K562 (cell line): ENCODE measurements at regions not wholly inside any gene's neighbourhood (a gene's known extent, or its start where the extent isn't known, plus 50 kb on each side); places are given as distances from the start of the nearest gene placed in this dataset.

Source experiments
- ATAC-seq: fragments of 200-7000 bp; cut with Tn5 transposase; 3 replicates; pipeline ENCODE4 v1.9.1; 2020; ENCODE audit warnings: moderate library complexity
- BruUV-seq: library from RNA; stranded (reverse); fragments of 400-500 nt; replicated peaks from 2 replicates; lab custom pipeline; 2021; lab: Mats Ljungman, UMichigan
- CTCF ChIA-PET: fragments of 300-600 bp; formaldehyde crosslinking; extraction: SDS; loops from one replicate; lab custom pipeline; 2021; ENCODE audit warnings: low intra/inter-chr PET ratio; lab: Yijun Ruan, JAX
- POLR2A ChIA-PET: fragments of 300-600, 350-650 bp; sonication (Branson Sonifier 250); formaldehyde crosslinking; extraction: SDS; loops from one replicate; lab custom pipeline; 2021; ENCODE audit warnings: antibody characterized with exemption, inconsistent platforms; lab: Yijun Ruan, JAX
- DNase-seq, 4 experiments: peaks; one replicate each; pipeline versions ENCODE4 v3.0.0 to v3.0.0-alpha.2; 2011 to 2018; ENCODE audit warnings: low spot score in 3 of 4, mixed read lengths in 3 of 4; ENCODE audit errors: extremely low read depth in 1 of 4
- FAIRE-seq: peaks from 2 replicates; lab custom pipeline; 2011; peaks lifted over from hg19 to GRCh38; lab: Jason Lieb, UNC
- H2AFZ ChIP-seq: 2 replicates; pipeline ENCODE4 v1.6.0; 2011; ENCODE audit warnings: low read depth, low read length, control low read depth, inconsistent platforms
- H3K27ac ChIP-seq: fragments of 200-600 bp; 3 replicates; pipeline ENCODE4 v1.8.0; 2011; ENCODE audit warnings: low read depth, mild to moderate bottlenecking, control low read depth, inconsistent platforms, low read length, moderate library complexity, mixed read lengths; ENCODE audit errors: extremely low read depth
- H3K27me3 ChIP-seq, 2 experiments: fragments of 300-600 bp in 1 of 2; 2 replicates in 1 of 2; 3 replicates in 1 of 2; pipeline versions ENCODE4 v1.6.0 to v1.8.0; 2011; ENCODE audit warnings: inconsistent platforms in 2 of 2, low read length in 2 of 2, mild to moderate bottlenecking in 1 of 2, mixed read lengths in 1 of 2, moderate library complexity in 1 of 2; ENCODE audit not compliant: control insufficient read depth in 2 of 2, insufficient read depth in 2 of 2
- H3K36me3 ChIP-seq: fragments of 300-600 bp; 3 replicates; pipeline ENCODE4 v1.8.0; 2011; ENCODE audit warnings: mild to moderate bottlenecking, low read length, inconsistent platforms; ENCODE audit not compliant: control insufficient read depth, insufficient read depth
- H3K4me1 ChIP-seq, 2 experiments: fragments of 200-600 bp in 1 of 2; replicated peaks in 1 of 2; 2 replicates in 1 of 2; 3 replicates in 1 of 2; pipeline versions ENCODE4 v1.5.1 to v1.8.0; 2011; ENCODE audit warnings: inconsistent platforms in 2 of 2, low read length in 2 of 2, mild to moderate bottlenecking in 1 of 2, mixed read lengths in 1 of 2, moderate library complexity in 1 of 2; ENCODE audit not compliant: control insufficient read depth in 2 of 2, insufficient read depth in 2 of 2
- H3K4me2 ChIP-seq: 2 replicates; pipeline ENCODE4 v1.6.1; 2011; ENCODE audit warnings: low read length, control low read depth, inconsistent platforms, mixed read lengths; ENCODE audit not compliant: insufficient read depth
- H3K4me3 ChIP-seq: fragments of 200-600 bp; sonication (generic), shearing (Covaris generic); 2 replicates; pipeline ENCODE4 v1.5.1; 2016; ENCODE audit warnings: control low read depth, inconsistent platforms
- H3K79me2 ChIP-seq: fragments of 200-600 bp; 3 replicates; pipeline ENCODE4 v1.8.0; 2011; ENCODE audit warnings: low read length, inconsistent platforms; ENCODE audit not compliant: control insufficient read depth, insufficient read depth
- H3K9ac ChIP-seq, 2 experiments: 2 replicates each; pipeline versions ENCODE4 v1.6.0 to v1.6.1; 2011; ENCODE audit warnings: low read depth in 2 of 2, low read length in 2 of 2, control low read depth in 1 of 2, inconsistent platforms in 1 of 2, mild to moderate bottlenecking in 1 of 2, mixed read lengths in 1 of 2; ENCODE audit not compliant: insufficient read depth in 1 of 2
- H3K9me1 ChIP-seq: one replicate; pipeline ENCODE4 v1.6.0; 2011; ENCODE audit warnings: inconsistent platforms, mild to moderate bottlenecking, low read length, moderate library complexity; ENCODE audit not compliant: control insufficient read depth, insufficient read depth
- H3K9me3 ChIP-seq: replicated peaks from 2 replicates; pipeline ENCODE4 v1.5.1; 2011; ENCODE audit warnings: low read depth, low read length, inconsistent platforms; ENCODE audit not compliant: control insufficient read depth, insufficient read depth
- H4K20me1 ChIP-seq: replicated peaks from 2 replicates; pipeline ENCODE4 v1.6.1; 2011; ENCODE audit warnings: low read length, inconsistent platforms, mixed read lengths; ENCODE audit not compliant: control insufficient read depth, insufficient read depth
- CCAR2 ChIP-seq: fragments of 200-400 bp; formaldehyde crosslinking; IDR thresholded peaks from 2 replicates; pipeline ENCODE4 v1.6.1; 2017; ENCODE audit warnings: mild to moderate bottlenecking, low read depth, low read length
- CLOCK ChIP-seq: fragments of 250-450 bp; sonication (Bioruptor Pico); IDR thresholded peaks from 2 replicates; pipeline ENCODE4 v1.4.0; 2020; ENCODE audit warnings: mild to moderate bottlenecking, moderate library complexity, borderline replicate concordance
- ETS2 ChIP-seq: IDR thresholded peaks from 2 replicates; pipeline ENCODE4 v1.6.1; 2016; ENCODE audit warnings: borderline replicate concordance, missing genetic modification characterization, mild to moderate bottlenecking, moderate library complexity, missing compliant biosample characterization; ENCODE audit not compliant: poor library complexity, severe bottlenecking
- SFPQ ChIP-seq: fragments of 200-400 bp; formaldehyde crosslinking; IDR thresholded peaks from 2 replicates; pipeline ENCODE4 v1.6.1; 2017; ENCODE audit warnings: mild to moderate bottlenecking, low read depth, low read length, moderate library complexity
- STAT5A ChIP-seq: IDR thresholded peaks from 2 replicates; pipeline ENCODE4 v1.6.1; 2012; ENCODE audit warnings: low read length, inconsistent platforms, borderline replicate concordance
- WGBS: fragments of 100-300 bp; shearing (Covaris generic); methylation state at CpG from one replicate; pipeline ENCODE4 v1.1.6; 2016; ENCODE audit warnings: low coverage, mixed read lengths; ENCODE audit not compliant: insufficient coverage; ENCODE audit errors: missing lambda C conversion rate; 5-methylcytosine and 5-hydroxymethylcytosine counted together
- in situ Hi-C: fragments of 300-500 bp; cut with MboI; formaldehyde crosslinking; loops from 4 replicates; pipeline ENCODE4 v1.15.0; 2018; ENCODE audit warnings: inconsistent platforms, mixed read lengths
- intact Hi-C: fragments of 100-400 bp; cut with micrococcal nuclease; formaldehyde crosslinking; loops from 2 replicates; pipeline ENCODE4 v1.14.2; 2022

DNA sequence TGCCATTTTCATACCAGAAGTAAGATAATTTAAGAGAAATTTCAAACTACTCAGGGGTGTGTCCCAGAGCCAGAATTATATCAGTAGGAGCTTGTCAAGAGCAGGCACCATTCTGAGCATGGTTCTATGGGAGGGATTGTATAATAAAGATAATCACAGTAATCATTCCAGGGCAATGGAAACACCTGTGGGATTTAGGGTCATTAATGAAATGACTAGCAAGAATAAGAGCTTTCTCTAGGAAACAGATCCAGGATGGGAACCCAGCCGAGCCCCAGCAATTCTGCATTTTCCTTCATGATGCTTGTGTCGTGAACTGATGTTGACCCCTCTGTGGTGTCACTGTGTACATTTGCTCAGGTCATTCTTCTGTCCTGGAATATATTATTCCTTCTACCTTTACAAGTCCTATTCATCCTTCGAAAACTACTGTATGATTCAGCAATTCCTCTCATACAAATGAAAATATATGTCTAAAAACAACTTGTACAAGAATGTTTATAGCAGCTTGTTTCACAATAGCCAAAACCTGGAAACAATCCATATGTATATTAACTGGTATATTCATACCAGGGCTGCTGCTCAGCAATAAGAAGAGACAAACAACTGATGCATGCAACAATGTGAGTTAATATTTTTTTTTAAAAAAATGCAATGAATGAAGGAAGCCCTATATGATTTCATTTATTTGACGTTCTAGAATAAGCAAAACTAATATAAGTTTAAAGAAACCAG lies 687.8 kb upstream of the KLHL29 start:
- Histone ChIP-seq H3K79me2 (no peaks in the 10 kb centered on the region), H3K4me1 (no peaks in the 10 kb centered on the region), H4K20me1 (no peaks in the 10 kb centered on the region), H3K27ac (no peak overlapping the region), H3K9ac (no peak overlapping the region), H3K36me3 (no peaks in the 10 kb centered on the region)
- FAIRE-seq, result no peak
- in situ Hi-C loops, result no loop called here
- ATAC-seq, result no peak
- TF ChIP-seq CCAR2 (no peak), CLOCK (no peak), ETS2 (tag) (no peak), STAT5A (no peak), SFPQ (no peak)
- TF ChIP-seq, all 486 proteins: peak for 0
- Histone ChIP-seq H3K27me3 (no peaks in the 10 kb centered on the region), H3K9me3 (no peaks in the 10 kb centered on the region), H2AFZ (no peak overlapping the region), H3K9me1 (no peaks in the 10 kb centered on the region), H3K4me2 (no peak overlapping the region), H3K4me3 (no peak overlapping the region)
- intact Hi-C loops, result no loop called here
- no peak for DNase-seq
- POLR2A ChIA-PET, result no interaction called here
- BruUV-seq, result no TSS peak
- CTCF ChIA-PET, result no interaction called here
- WGBS, result 1% methylated on average over 4 of the region's 4 CpGs
